ENCODE measurements at regions not wholly inside any gene's neighbourhood (a gene's known extent, or its start where the extent isn't known, plus 50 kb on each side); places are given as distances from the start of the nearest gene placed in this dataset.

- no CpG with 5 or more reads among the region's 1 CpG for WGBS (ENCODE audit: insufficient coverage)
- Histone ChIP-seq H3K4me3 (ENCODE audit: control insufficient read depth in 1 of 7, extremely low read depth in 1 of 7, insufficient read depth in 4 of 7, low read depth in 2 of 7, low read length in 6 of 7) (no peak overlapping the region), H3K4me1 (ENCODE audit: control extremely low read depth in 1 of 4, control insufficient read depth in 4 of 4, insufficient read depth in 4 of 4, low read length in 3 of 4) (no peaks in the 10 kb centered on the region), H3K36me3 (ENCODE audit: control insufficient read depth in 4 of 4, insufficient read depth in 4 of 4, low read length in 3 of 4) (no peaks in the 10 kb centered on the region), H3K27ac (ENCODE audit: insufficient read depth in 1 of 2, low read depth in 1 of 2, low read length in 2 of 2, poor library complexity in 1 of 2, severe bottlenecking in 2 of 2) (no peak overlapping the region), H3K27me3 (replicated peaks in 2 of 5; ENCODE audit: control insufficient read depth in 4 of 5, insufficient read depth in 5 of 5, low read length in 4 of 5) (no peaks in the 10 kb centered on the region), H3K9me3 (ENCODE audit: control extremely low read depth in 1 of 5, control insufficient read depth in 4 of 5, insufficient read depth in 2 of 5, low read depth in 1 of 5, low read length in 4 of 5) (no peaks in the 10 kb centered on the region)
- ChIA-PET CTCF (no interaction called here), POLR2A (no interaction called here)
- DNase-seq: no peak
Measured at GRCh38 chr11:92416971-92417725, 192.5 kb downstream of the FAT3 start.

GRCh38 chr11:92423115-92424034 is 198.8 kb downstream of the FAT3 start:
- ChIA-PET CTCF (no interaction called here), POLR2A (no interaction called here)
- no peak overlapping the region for H3K27ac ChIP-seq (ENCODE audit: insufficient read depth in 1 of 2, low read depth in 1 of 2, low read length in 2 of 2, poor library complexity in 1 of 2, severe bottlenecking in 2 of 2)
- no peak for DNase-seq
- H3K27me3 ChIP-seq (replicated peaks in 2 of 5; ENCODE audit: control insufficient read depth in 4 of 5, insufficient read depth in 5 of 5, low read length in 4 of 5): no peaks in the 10 kb centered on the region
- no peak overlapping the region for H3K4me3 ChIP-seq (ENCODE audit: control insufficient read depth in 1 of 7, extremely low read depth in 1 of 7, insufficient read depth in 4 of 7, low read depth in 2 of 7, low read length in 6 of 7)
- no peaks in the 10 kb centered on the region for H3K4me1 ChIP-seq (ENCODE audit: control extremely low read depth in 1 of 4, control insufficient read depth in 4 of 4, insufficient read depth in 4 of 4, low read length in 3 of 4)
- H3K36me3 ChIP-seq (ENCODE audit: control insufficient read depth in 4 of 4, insufficient read depth in 4 of 4, low read length in 3 of 4): no peaks in the 10 kb centered on the region
- no CpG with 5 or more reads among the region's 6 CpGs for WGBS (ENCODE audit: insufficient coverage)
- no peaks in the 10 kb centered on the region for H3K9me3 ChIP-seq (ENCODE audit: control extremely low read depth in 1 of 5, control insufficient read depth in 4 of 5, insufficient read depth in 2 of 5, low read depth in 1 of 5, low read length in 4 of 5)

GRCh38 chr11:92424281-92424680 is 199.7 kb downstream of the FAT3 start:
- ChIA-PET POLR2A (no interaction called here), CTCF (no interaction called here)
- Histone ChIP-seq H3K27me3 (replicated peaks in 2 of 5; ENCODE audit: control insufficient read depth in 4 of 5, insufficient read depth in 5 of 5, low read length in 4 of 5) (no peaks in the 10 kb centered on the region), H3K9me3 (ENCODE audit: control extremely low read depth in 1 of 5, control insufficient read depth in 4 of 5, insufficient read depth in 2 of 5, low read depth in 1 of 5, low read length in 4 of 5) (no peaks in the 10 kb centered on the region), H3K4me3 (ENCODE audit: control insufficient read depth in 1 of 7, extremely low read depth in 1 of 7, insufficient read depth in 4 of 7, low read depth in 2 of 7, low read length in 6 of 7) (no peak overlapping the region), H3K27ac (ENCODE audit: insufficient read depth in 1 of 2, low read depth in 1 of 2, low read length in 2 of 2, poor library complexity in 1 of 2, severe bottlenecking in 2 of 2) (no peak overlapping the region), H3K4me1 (ENCODE audit: control extremely low read depth in 1 of 4, control insufficient read depth in 4 of 4, insufficient read depth in 4 of 4, low read length in 3 of 4) (no peaks in the 10 kb centered on the region), H3K36me3 (ENCODE audit: control insufficient read depth in 4 of 4, insufficient read depth in 4 of 4, low read length in 3 of 4) (no peaks in the 10 kb centered on the region)
- DNase-seq: no peak

GRCh38 chr11:92425127-92425526 is 200.5 kb downstream of the FAT3 start:
- DNase-seq: no peak
- ChIA-PET POLR2A (interaction anchor here (0.5 kb wide), 1 partner anchor 23 kb away, joined by 3 read pairs; no protein-coding TSS in a partner anchor), CTCF (no interaction called here)
- WGBS (ENCODE audit: insufficient coverage): 100% methylated on average over 1 of the region's 6 CpGs
- Histone ChIP-seq H3K27me3 (replicated peaks in 2 of 5; ENCODE audit: control insufficient read depth in 4 of 5, insufficient read depth in 5 of 5, low read length in 4 of 5) (no peaks in the 10 kb centered on the region), H3K27ac (ENCODE audit: insufficient read depth in 1 of 2, low read depth in 1 of 2, low read length in 2 of 2, poor library complexity in 1 of 2, severe bottlenecking in 2 of 2) (no peak overlapping the region), H3K4me3 (ENCODE audit: control insufficient read depth in 1 of 7, extremely low read depth in 1 of 7, insufficient read depth in 4 of 7, low read depth in 2 of 7, low read length in 6 of 7) (no peak overlapping the region), H3K4me1 (ENCODE audit: control extremely low read depth in 1 of 4, control insufficient read depth in 4 of 4, insufficient read depth in 4 of 4, low read length in 3 of 4) (no peaks in the 10 kb centered on the region), H3K9me3 (ENCODE audit: control extremely low read depth in 1 of 5, control insufficient read depth in 4 of 5, insufficient read depth in 2 of 5, low read depth in 1 of 5, low read length in 4 of 5) (peaks cover 0 to under 1% (median 0%) of the 10 kb centered on the region in 5 experiments), H3K36me3 (ENCODE audit: control insufficient read depth in 4 of 4, insufficient read depth in 4 of 4, low read length in 3 of 4) (no peaks in the 10 kb centered on the region)

GRCh38 chr11:92432515-92432914 is 207.9 kb downstream of the FAT3 start:
- DNase-seq: no peak
- ChIA-PET CTCF (no interaction called here), POLR2A (no interaction called here)
- Histone ChIP-seq H3K27ac (ENCODE audit: insufficient read depth in 1 of 2, low read depth in 1 of 2, low read length in 2 of 2, poor library complexity in 1 of 2, severe bottlenecking in 2 of 2) (no peak overlapping the region), H3K4me1 (ENCODE audit: control extremely low read depth in 1 of 4, control insufficient read depth in 4 of 4, insufficient read depth in 4 of 4, low read length in 3 of 4) (no peaks in the 10 kb centered on the region), H3K4me3 (ENCODE audit: control insufficient read depth in 1 of 7, extremely low read depth in 1 of 7, insufficient read depth in 4 of 7, low read depth in 2 of 7, low read length in 6 of 7) (no peak overlapping the region), H3K36me3 (ENCODE audit: control insufficient read depth in 4 of 4, insufficient read depth in 4 of 4, low read length in 3 of 4) (no peaks in the 10 kb centered on the region), H3K9me3 (ENCODE audit: control extremely low read depth in 1 of 5, control insufficient read depth in 4 of 5, insufficient read depth in 2 of 5, low read depth in 1 of 5, low read length in 4 of 5) (peaks cover 0 to 4% (median 0%) of the 10 kb centered on the region in 5 experiments), H3K27me3 (replicated peaks in 2 of 5; ENCODE audit: control insufficient read depth in 4 of 5, insufficient read depth in 5 of 5, low read length in 4 of 5) (no peaks in the 10 kb centered on the region)
- 81% methylated on average over 4 of the region's 4 CpGs for WGBS (ENCODE audit: insufficient coverage)

GRCh38 chr11:92436034-92436920 is 211.7 kb downstream of the FAT3 start:
- ChIA-PET POLR2A (no interaction called here), CTCF (no interaction called here)
- Histone ChIP-seq H3K9me3 (ENCODE audit: control extremely low read depth in 1 of 5, control insufficient read depth in 4 of 5, insufficient read depth in 2 of 5, low read depth in 1 of 5, low read length in 4 of 5) (peaks cover 0 to 4% (median 0%) of the 10 kb centered on the region in 5 experiments), H3K4me3 (ENCODE audit: control insufficient read depth in 1 of 7, extremely low read depth in 1 of 7, insufficient read depth in 4 of 7, low read depth in 2 of 7, low read length in 6 of 7) (no peak overlapping the region), H3K27ac (ENCODE audit: insufficient read depth in 1 of 2, low read depth in 1 of 2, low read length in 2 of 2, poor library complexity in 1 of 2, severe bottlenecking in 2 of 2) (no peak overlapping the region), H3K27me3 (replicated peaks in 2 of 5; ENCODE audit: control insufficient read depth in 4 of 5, insufficient read depth in 5 of 5, low read length in 4 of 5) (no peaks in the 10 kb centered on the region), H3K4me1 (ENCODE audit: control extremely low read depth in 1 of 4, control insufficient read depth in 4 of 4, insufficient read depth in 4 of 4, low read length in 3 of 4) (no peaks in the 10 kb centered on the region), H3K36me3 (ENCODE audit: control insufficient read depth in 4 of 4, insufficient read depth in 4 of 4, low read length in 3 of 4) (no peaks in the 10 kb centered on the region)
- DNase-seq: no peak
- WGBS (ENCODE audit: insufficient coverage): 97% methylated on average over 7 of the region's 8 CpGs
